CD4-positive, alpha-beta T cell (primary cell): ENCODE measurements at regions not wholly inside any gene's neighbourhood (a gene's known extent, or its start where the extent isn't known, plus 50 kb on each side); places are given as distances from the start of the nearest gene placed in this dataset.

Experiments used
- ATAC-seq: fragments of 200-7000 bp; cut with Tn5 transposase; one replicate; pipeline ENCODE4 v1.10.0; 2022; ENCODE audit warnings: mild to moderate bottlenecking; ENCODE audit not compliant: poor library complexity
- CTCF ChIA-PET: fragments of 350-600 bp; sonication (Branson Sonifier 250); formaldehyde crosslinking; loops from one replicate; lab custom pipeline; 2021; ENCODE audit warnings: antibody characterized with exemption, inconsistent platforms; lab: Charles Lee
- POLR2A ChIA-PET: fragments of 350-600 bp; sonication (Branson Sonifier 250); formaldehyde crosslinking; loops from one replicate; lab custom pipeline; 2021; ENCODE audit warnings: antibody characterized with exemption, inconsistent platforms; lab: Charles Lee
- DNase-seq, 14 experiments: peaks; one replicate each; pipeline ENCODE4 v3.0.0-alpha.2; 2013 to 2020; ENCODE audit warnings: mixed read lengths in 2 of 14
- H3K27ac ChIP-seq, 2 donors: one replicate each; pipeline versions ENCODE4 v1.5.1 to v1.7.0; 2013; ENCODE audit warnings: low read length in 2 of 2, low read depth in 1 of 2, mild to moderate bottlenecking in 1 of 2
- H3K27me3 ChIP-seq, 2 experiments: 1 replicate in 1 of 2; 2 replicates in 1 of 2; pipeline versions ENCODE4 v1.6.1 to v1.7.0; 2013; ENCODE audit warnings: low read length in 2 of 2, control low read depth in 1 of 2, mild to moderate bottlenecking in 1 of 2, moderate library complexity in 1 of 2; ENCODE audit not compliant: insufficient read depth in 2 of 2, control insufficient read depth in 1 of 2
- H3K36me3 ChIP-seq: one replicate; pipeline ENCODE4 v1.6.1; 2013; ENCODE audit warnings: low read length, control low read depth; ENCODE audit not compliant: insufficient read depth
- H3K4me1 ChIP-seq: one replicate; pipeline ENCODE4 v1.6.1; 2013; ENCODE audit warnings: low read length, control low read depth; ENCODE audit not compliant: insufficient read depth
- H3K4me3 ChIP-seq: one replicate; pipeline ENCODE4 v1.5.1; 2013; ENCODE audit warnings: mild to moderate bottlenecking, low read length, moderate library complexity
- H3K9me3 ChIP-seq, 2 experiments: 1 replicate in 1 of 2; 2 replicates in 1 of 2; pipeline versions ENCODE4 v1.6.1 to v1.7.0; 2013; ENCODE audit warnings: low read length in 2 of 2, mild to moderate bottlenecking in 2 of 2, control low read depth in 1 of 2, moderate library complexity in 1 of 2; ENCODE audit not compliant: control insufficient read depth in 1 of 2, insufficient read depth in 1 of 2
- H3K27ac Mint-ChIP-seq: one replicate; pipeline ENCODE4 v1.8.0; 2020; ENCODE audit warnings: mixed read lengths
- H3K27me3 Mint-ChIP-seq: one replicate; pipeline ENCODE4 v1.8.0; 2021; ENCODE audit warnings: mixed read lengths
- H3K36me3 Mint-ChIP-seq: one replicate; pipeline ENCODE4 v1.8.0; 2021; ENCODE audit warnings: low read depth, mixed read lengths
- H3K4me1 Mint-ChIP-seq: one replicate; pipeline ENCODE4 v1.8.0; 2021; ENCODE audit warnings: low read depth, mixed read lengths
- H3K4me3 Mint-ChIP-seq: one replicate; pipeline ENCODE4 v1.8.0; 2020; ENCODE audit warnings: mild to moderate bottlenecking, mixed read lengths
- H3K9me3 Mint-ChIP-seq: one replicate; pipeline ENCODE4 v1.8.0; 2020; ENCODE audit warnings: mixed read lengths
- CTCF ChIP-seq: fragments of 200-600 bp; IDR thresholded peaks from one replicate; pipeline ENCODE4 v1.8.0; 2022; ENCODE audit warnings: antibody characterized with exemption, mild to moderate bottlenecking
- intact Hi-C, 2 experiments: fragments of 100-400 bp; cut with DNase I in 1 of 2; cut with micrococcal nuclease in 1 of 2; formaldehyde crosslinking; loops; one replicate each; pipeline versions ENCODE4 v1.15.1 to v1.9.0; 2023 to 2025; cut with DNase I, micrococcal nuclease

- POLR2A ChIA-PET: no interaction called here
- Histone ChIP-seq H3K9me3 (no peaks in the 10 kb centered on the region), H3K4me3 (no peak overlapping the region), H3K4me1 (no peaks in the 10 kb centered on the region), H3K36me3 (no peaks in the 10 kb centered on the region), H3K27ac (no peak overlapping the region), H3K27me3 (no peaks in the 10 kb centered on the region)
- DNase-seq: no peak
- no peak overlapping the region for H3K27ac Mint-ChIP-seq
- CTCF ChIA-PET: no interaction called here
- no peaks in the 10 kb centered on the region for H3K27me3 Mint-ChIP-seq
- H3K9me3 Mint-ChIP-seq: peaks cover 7% of the 10 kb centered on the region
- no peaks in the 10 kb centered on the region for H3K36me3 Mint-ChIP-seq
- H3K4me3 Mint-ChIP-seq: no peak overlapping the region
- no peak for TF ChIP-seq CTCF
- intact Hi-C loops: no loop called here
- no peaks in the 10 kb centered on the region for H3K4me1 Mint-ChIP-seq
- no peak for ATAC-seq
These were observed 1076.1 kb upstream of the NCAM2 start for GRCh38 chr21:19922122-19922521.

- Mint-ChIP-seq H3K4me1 (no peaks in the 10 kb centered on the region), H3K4me3 (no peak overlapping the region), H3K27ac (no peak overlapping the region), H3K36me3 (no peaks in the 10 kb centered on the region), H3K9me3 (peaks cover 12% of the 10 kb centered on the region), H3K27me3 (no peaks in the 10 kb centered on the region)
- Histone ChIP-seq H3K9me3 (peaks cover 0 to 4% of the 10 kb centered on the region in 2 experiments), H3K4me1 (no peaks in the 10 kb centered on the region), H3K4me3 (no peak overlapping the region), H3K36me3 (no peaks in the 10 kb centered on the region), H3K27ac (no peak overlapping the region), H3K27me3 (no peaks in the 10 kb centered on the region)
- ChIA-PET CTCF (no interaction called here), POLR2A (no interaction called here)
- no peak for TF ChIP-seq CTCF
- intact Hi-C loops: no loop called here
- ATAC-seq (no peak), DNase-seq (no peak)
These were observed 1062.7 kb upstream of the NCAM2 start for GRCh38 chr21:19935467-19935866.

- ChIA-PET POLR2A (no interaction called here), CTCF (no interaction called here)
- Mint-ChIP-seq H3K27ac (no peak overlapping the region), H3K36me3 (no peaks in the 10 kb centered on the region), H3K27me3 (no peaks in the 10 kb centered on the region), H3K4me1 (no peaks in the 10 kb centered on the region), H3K4me3 (no peak overlapping the region), H3K9me3 (peaks cover 8% of the 10 kb centered on the region)
- Histone ChIP-seq H3K36me3 (no peaks in the 10 kb centered on the region), H3K4me1 (no peaks in the 10 kb centered on the region), H3K9me3 (peaks cover 0 to 10% of the 10 kb centered on the region in 2 experiments), H3K27me3 (no peaks in the 10 kb centered on the region), H3K27ac (no peak overlapping the region), H3K4me3 (no peak overlapping the region)
- ATAC-seq (no peak), DNase-seq (no peak)
- intact Hi-C loops: no loop called here
- no peak for TF ChIP-seq CTCF
These were observed 1060.6 kb upstream of the NCAM2 start for GRCh38 chr21:19937619-19938018.
